Stimulated activated CD4-positive, alpha-beta T cell treated with anti-CD3 and anti-CD28 coated beads, TNF-alpha, amount 100 ng/mL, for 24 hours (primary cell): ENCODE measurements at regions not wholly inside any gene's neighbourhood (a gene's known extent, or its start where the extent isn't known, plus 50 kb on each side); places are given as distances from the start of the nearest gene placed in this dataset.

ENCODE experiments used
- DNase-seq, 3 experiments: peaks; one replicate each; pipeline ENCODE4 v3.0.0-alpha.2; 2020; ENCODE audit warnings: low read depth in 3 of 3

DNA sequence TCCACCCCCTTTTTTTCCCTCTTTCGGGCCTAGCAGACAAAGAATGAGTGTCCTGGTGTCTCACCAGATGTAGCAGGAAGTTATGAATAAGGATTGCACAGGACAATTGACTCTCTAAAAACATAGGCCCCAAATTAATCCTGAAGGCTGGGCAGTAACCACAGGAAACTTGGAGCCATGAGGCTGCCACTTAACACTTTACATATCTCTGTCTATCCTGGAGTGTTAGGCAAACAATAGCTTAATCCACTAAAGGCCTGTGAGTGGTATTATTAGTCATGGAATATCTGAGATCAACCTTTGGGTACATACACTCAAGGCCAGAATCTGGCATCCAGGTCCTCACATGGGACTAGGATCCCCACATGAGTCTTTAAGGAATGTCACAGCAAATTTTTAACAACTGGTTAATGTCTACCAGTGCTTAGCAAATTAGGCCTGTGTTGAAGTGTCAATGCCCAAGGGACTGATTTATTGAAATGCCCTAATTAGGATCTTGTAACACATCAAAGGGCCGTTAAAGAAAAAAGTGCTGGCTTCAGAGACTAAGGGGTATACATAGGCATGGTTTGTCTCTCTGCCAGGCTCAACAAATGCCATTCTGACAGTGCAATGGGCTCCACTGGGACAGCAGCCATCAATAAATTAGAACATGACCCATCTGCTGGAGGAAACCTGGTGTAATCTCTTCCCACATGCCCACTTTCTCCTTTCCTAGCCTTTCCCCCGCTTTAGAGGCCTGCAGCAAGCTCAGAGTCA lies 196.7 kb upstream of the TBX20 start:
- no peak for DNase-seq

DNA sequence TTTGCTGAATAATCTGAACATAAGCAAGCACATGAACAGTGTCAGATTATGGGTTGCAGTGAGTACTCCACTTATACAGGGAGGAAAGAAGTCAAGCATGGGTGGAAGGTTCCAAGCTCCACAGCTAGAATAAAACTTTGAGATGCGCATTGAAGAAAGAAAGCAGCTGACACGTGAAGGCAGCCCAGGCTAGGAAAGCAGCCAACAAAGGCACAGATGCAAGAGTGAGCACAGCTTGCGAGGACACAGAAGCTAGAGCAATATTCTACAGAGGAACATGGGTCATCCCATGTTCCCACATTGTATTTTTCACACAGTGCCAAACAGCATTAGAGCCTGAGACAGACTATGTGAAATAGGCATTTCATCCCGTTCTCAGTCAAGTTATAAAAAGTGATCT lies 194.6 kb upstream of the TBX20 start:
- DNase-seq = no peak

DNA sequence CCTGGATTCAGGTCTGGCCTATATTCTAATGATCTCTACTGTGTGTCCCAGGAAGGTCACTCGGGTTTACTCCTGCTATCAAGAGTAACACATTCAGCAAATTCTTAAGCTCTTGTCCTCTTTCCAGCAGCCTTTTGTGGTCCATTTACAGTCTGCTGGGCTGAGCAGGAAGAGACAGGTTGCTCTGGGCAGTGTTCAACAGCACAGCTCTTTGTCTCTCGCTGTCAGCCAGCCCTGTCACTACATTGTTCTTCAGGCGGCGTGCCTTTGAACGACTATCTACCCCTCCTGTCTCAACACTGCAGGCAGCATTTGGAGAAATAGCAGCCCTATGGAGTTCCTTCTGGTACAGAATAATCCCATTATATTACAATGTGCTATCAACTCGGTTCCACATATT lies 192.2 kb upstream of the TBX20 start:
- DNase-seq = no peak

DNA sequence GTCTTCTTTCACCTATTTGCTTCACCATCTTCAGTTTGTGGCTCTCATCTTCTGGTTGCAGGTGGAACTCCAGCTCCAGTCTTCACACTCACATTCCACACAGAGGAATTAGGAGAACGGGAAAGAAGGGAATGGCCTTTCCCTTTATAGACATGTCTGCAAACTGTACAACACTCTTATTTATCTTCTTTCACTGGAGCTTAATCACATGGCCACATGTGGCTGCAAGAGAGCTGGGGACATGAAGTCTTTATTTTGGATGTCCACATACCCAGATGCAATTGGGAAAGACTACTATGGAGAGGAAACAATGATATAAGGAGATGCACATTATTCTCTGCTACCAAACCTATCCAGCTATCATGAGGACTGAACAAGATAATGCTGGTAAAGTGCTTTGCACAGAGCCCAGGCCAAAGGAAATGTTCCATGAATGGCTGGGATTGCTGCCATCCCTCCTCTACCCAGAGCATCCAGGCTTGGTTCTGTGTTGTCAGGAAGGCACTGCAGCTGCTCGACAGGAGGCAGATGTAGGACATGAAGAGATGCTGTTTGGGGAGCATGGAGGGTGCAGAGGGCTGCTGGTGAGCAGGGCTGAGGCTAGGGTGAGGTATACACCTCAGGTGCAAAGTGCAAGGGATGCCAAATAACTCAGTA lies 183.8 kb upstream of the TBX20 start:
- DNase-seq = no peak

DNA sequence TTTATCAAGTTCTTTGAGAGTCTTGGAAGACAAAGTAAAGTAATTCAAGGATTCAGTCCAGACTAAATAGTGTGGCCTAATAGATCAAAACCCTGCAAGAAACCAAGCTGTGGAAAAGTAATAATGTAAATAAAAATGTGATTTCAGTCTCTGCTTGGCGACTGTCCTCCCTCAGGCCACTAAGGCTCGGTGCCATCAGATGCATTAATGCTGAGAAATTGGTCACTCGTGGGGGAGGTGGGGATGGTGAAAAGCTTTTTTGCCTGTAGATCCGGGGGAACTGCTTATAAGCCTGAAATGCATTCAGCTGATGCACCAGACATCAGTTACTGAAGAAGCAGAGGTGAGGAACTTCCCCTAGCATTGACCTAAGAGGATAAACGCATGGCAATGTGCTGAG lies 182.6 kb upstream of the TBX20 start:
- DNase-seq = no peak

DNA sequence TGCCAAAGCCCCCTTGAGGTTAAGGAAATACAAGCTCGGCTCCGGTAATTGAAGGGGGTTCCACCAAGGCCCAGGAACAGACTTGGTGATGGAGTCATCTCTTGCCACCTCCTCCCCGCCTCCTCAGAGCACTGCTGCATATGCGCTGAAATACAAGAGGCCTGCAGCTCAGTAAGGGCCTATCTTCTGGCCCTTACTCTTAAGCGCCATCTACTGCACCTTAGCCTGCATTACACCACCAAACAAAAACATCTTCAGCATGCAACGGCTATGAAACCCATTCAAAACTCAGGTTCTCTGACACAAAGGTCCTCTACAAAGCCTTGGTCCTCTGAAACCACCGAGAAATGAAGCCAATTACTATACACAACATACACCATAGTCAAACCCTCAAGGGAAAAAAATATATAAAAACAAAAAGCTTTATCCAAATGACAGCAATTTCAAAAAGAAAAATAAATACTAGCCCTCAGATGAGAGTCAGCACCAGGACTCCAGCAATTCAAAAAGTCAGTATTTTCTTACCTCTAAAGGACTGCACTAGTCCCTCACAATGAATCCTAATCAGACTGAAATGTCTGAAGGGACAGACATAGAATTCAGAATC lies 176.8 kb upstream of the TBX20 start:
- no peak for DNase-seq

DNA sequence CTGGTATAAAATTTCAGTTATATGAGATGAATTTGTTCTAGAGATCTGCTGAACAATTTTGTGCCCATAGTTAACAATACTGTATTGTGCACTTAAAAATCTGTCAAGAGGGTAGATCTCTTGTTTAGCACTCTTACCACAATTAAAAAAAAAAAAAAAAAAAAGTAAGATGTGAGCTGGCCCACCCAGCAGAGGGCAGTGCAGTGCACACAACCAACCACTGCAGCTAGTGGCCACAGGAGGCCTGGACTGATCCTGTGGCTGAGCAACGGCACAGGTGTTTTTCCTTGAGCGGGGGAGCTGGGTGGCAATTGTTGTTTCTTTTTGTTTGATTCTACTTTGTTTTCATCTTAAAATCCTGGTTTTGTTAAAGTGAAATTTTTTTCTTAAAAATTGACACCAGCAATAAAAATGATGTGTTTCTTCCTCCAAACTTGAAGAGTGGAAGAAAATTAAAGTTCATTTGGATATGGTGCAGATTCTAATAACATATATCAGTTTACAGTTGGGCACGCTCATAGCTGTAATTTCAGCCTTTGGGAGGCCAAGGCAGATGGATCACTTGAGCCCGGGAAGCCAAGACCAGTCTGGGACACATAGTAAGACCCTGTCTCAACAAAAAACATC lies 171.1 kb upstream of the TBX20 start:
- peak; percentile 5 to 49 (median 22) for DNase-seq

DNA sequence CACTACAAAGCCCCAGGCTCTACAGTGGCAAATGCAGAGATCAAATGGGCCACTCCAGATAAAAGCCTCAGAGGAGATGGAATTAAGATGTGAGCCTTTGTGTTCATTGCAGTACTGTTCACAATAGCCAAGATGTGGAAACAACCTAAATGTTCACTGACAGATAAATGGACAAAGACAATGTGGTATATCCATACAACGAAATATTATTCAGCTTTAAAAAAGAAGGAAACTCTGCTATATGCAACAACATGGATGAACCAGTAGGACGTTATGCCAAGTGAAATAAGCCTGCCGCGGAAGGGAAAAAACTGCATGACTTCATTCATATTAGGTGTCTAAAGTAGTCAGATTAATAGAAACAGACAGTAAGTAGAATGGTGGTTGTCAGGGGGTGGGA lies 170.5 kb upstream of the TBX20 start:
- DNase-seq = no peak

DNA sequence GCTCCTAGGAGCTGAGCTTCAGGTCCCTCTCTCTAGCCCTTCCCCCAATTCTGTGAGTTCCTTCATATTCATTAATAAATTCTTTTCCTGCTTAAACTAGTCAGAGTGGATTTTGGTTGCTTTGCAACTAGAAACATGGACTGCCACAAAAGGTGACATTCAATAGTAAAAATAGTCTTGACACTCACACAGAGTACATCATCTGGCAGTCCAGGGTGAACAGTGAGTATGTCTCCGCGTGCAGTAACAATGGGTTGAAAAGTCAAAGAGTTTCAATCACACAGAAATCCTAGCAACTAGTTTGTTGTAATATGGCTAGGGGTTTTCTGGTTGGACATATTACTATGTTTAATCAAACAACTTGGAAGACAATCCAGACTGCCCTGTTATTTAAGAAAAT lies 168.8 kb upstream of the TBX20 start:
- no peak for DNase-seq

DNA sequence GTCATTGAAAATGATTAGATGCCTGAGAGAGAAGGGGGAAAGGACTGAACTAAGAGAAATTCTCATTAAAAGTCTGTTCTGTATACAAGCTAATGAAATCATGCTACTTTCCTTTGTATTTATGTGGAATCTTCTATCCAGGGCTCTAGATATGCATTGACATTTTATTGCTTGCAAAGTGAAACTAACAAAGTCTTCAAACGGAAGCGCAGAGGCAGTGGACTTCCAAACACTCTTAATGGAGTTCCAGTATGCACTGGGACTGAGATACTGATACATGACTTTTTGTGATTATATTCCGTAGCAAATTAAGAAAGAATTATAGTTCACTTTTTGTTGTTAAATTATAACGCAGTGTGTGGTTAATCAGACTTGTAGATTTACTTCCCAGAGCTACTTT lies 166.8 kb upstream of the TBX20 start:
- DNase-seq = no peak

DNA sequence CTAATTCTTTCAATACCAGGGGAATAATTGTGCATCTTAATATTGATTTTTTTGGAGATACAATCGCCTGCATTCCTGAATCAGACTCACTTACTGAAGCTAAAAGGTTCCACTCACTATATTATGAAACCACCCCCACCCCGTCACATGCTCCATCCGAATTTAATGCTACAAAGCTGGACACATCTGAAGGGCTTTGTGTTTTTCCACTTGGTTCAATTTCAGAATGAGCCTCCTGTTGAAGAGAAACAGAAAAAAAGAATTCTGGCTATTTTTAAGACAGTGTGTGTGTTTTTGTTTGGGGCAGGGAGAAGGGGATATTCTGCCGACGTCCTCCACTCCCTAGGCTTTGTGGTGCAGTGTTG lies 165.5 kb upstream of the TBX20 start:
- DNase-seq = no peak

DNA sequence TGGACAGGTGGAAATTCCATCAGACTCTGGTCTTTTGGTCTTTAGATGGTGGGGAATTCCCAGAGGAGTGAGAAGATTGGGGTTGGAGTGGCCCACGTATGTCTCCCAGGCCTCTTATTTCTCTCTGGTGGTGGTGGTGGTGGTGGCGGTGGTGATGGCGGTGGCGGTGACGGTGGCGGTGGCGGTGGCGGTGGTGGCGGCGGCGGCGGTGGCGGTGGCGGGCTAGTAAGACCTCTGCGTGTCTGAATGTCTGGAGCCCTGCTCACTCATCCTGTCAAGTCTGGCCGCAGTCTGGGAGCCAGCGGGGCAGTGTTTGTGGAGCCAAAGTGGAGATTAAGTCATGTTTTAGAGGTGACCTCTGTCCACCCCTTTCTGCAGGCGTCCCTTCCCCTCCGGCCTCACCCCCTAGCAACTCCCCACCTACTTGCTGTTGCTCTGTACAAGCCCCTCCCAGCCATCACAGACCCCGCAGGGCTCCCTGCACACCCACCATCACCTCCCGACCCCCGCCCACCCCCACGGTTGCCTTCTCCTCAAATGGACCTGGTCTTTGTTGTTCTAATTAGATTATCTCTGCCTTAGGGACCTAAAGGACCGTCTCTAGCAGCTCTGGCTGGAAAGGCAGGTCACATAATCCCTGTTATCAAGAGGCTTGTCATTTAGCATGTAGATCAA lies 165.0 kb upstream of the TBX20 start:
- no peak for DNase-seq

DNA sequence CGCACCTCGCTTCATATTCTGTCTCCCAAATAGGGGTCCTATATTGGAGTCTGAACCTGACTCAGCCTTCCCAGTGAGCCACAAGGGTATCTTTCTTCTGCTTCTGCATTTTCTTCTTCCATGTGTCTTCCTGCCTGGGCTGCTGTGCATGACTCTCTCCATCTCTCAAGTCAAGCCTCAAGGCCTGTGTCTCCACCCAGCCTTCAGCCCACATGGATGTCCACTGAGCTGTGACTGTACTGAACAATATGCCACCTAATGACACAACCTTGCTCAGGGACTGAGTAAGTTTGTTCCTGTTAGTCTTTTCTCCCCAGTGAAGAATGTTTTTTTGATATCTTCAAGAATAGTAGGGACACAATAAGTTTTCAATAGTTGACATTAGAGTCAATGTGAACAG lies 162.7 kb upstream of the TBX20 start:
- no peak for DNase-seq

DNA sequence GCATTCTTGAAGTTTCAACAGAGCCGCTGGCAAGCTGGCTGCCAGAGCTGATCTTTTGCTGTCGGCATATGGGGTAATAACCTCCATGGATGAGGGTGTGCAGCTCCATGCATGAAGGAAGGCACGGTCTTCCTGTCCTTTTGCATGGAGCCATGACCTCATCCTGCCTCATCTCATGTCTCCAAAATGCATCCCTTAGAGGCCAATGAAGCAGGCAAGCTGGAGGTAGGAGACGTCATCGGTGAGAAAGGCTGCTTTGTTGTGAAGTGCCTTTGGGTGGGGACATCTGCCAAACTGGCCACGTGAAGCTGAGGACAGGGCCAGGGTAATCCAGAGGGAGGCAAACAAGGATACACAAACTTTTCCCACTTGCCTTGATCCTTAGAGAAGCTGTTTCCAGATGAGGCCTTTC lies 161.5 kb upstream of the TBX20 start:
- no peak for DNase-seq

DNA sequence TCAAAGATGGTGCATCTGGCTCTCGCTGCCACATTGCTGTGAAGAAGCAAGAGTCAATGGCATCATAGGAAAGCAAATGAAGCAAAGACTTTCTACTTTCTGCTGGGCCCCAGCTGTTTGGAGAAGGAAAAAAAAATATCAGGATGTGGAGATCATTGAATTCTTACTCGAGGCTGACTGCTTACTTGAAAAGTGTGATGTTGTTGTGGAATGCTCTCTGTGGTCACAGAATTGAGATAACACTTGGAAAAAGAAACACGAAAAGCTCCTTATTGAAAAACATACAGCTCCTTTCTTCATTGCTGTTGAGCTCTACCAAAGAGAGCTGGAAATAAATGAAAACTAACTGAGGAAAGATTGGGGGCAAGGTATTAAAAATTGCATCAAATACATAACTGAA lies 157.4 kb upstream of the TBX20 start:
- no peak for DNase-seq

DNA sequence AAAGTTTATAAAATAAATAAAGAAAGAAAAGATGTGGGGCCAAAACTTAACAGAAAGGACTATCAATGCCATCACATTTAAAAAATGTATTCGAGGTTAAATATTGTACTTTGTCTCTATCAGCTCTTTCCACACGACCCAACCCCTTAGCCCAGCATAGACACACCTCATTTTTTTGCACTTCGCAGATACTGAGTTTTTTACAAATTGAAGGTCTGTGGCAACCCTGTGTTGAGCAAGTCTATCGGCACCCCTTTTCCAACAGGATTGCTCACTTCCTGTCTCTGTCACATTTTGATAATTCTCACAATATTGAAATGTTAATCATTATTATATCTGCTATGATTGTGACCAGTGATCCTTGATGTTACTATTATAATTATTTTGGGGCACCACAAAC lies 151.6 kb upstream of the TBX20 start:
- no peak for DNase-seq

DNA sequence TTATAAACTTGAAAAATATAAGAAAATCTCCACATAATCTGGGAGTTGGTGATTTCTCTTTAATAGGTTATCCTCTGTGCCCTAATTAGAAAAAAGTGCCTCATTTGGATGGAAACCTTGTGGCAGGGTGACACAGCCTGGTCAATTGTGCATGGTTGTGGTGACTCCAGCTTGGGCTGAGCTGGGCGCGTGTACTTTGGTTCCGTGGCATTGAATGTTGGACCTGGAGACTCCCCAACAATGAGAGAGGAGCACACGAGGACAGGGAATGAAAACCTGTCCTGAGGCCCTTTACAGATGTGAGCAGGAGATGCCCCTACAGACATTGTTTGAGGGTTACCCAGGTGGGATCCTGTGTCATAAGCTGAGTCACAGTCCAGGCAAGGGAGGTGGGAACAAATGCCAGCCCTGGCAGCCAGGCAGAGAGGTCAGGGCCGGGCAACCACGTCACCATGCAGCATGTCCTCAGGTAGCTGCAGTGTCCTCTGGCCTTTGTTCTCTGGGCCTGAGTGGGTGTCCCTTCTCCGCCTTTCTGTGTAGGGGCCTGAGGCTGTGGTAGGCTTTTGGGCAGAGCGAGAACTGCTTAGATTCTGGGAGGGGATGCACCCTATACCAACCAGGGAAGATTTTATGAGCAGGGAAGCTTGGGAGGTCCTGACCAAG lies 147.4 kb upstream of the TBX20 start:
- no peak for DNase-seq

DNA sequence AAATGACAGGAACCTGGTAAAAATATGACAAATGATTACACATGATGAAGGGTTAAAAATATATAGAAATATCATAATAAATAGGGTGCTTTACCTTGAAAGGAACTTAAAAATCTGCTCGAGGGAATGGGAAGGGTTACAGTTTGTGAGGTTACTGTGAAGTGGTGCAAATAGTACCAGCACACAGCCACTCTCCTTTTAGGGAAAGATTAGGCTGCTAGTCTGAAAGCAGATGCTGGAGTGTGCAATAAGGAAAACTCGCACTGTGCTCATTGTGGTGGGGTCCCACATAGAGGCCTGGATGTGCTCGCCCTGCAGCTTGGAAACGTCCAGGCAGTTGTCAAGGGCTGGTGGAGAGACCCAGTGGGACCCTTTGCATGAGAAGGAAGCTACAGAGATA lies 145.9 kb upstream of the TBX20 start:
- DNase-seq = no peak

DNA sequence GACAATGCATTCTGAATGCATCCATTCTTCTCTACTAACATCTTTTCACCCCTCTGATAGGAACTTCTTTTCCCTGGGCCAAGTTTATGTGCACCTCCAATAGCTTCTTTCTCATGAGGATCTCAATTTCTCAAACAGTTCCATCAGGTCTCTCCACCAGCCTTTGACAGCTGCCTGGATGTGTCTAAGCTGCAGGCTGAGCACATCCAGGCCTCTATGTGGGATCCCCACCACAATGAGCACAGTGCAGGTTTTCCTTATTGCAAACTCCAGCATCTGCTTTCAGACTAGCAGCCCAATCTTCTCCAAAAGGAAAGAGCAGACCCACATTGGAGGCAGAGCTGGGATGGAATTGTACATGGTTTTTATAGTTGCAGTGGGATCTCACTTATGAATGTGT lies 145.3 kb upstream of the TBX20 start:
- DNase-seq = no peak

DNA sequence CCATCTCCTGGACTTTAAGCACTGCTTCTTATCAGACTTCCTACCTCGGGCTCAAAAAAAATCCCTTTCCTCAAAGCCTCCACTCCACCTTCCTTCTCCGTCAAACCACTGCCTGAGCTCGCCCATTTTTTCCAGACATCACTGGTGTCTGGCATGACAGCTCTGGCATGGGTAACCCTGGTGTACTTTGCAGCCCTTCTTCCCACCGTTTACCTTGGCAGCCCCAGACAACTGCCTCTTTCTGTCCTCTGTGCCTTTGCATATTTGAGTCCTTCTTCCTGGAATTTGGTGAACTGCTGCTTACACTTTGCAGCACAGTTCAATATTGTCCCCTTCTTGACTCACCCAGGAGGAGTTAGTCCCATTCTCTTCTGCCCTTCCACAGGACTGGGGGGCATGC lies 144.6 kb upstream of the TBX20 start:
- DNase-seq = no peak

DNA sequence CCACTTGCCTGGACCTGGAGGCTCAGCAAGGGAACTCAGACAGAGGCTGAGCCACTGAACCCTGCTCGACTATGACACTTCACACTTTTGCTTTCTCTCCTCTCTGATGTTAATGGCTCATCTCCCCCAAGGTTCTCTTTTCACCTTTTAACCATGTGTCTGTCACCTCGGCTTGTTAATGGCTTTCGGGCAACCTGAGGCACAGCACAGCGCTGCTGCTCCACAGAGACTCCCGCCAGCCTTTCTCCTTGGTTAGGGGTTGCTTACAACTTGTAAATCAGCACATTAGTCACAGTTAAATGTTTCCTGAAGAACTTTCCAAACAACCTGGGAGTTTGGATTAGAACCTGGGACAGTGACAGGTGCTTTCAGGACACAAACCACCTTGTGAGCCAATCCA lies 136.2 kb upstream of the TBX20 start:
- no peak for DNase-seq

DNA sequence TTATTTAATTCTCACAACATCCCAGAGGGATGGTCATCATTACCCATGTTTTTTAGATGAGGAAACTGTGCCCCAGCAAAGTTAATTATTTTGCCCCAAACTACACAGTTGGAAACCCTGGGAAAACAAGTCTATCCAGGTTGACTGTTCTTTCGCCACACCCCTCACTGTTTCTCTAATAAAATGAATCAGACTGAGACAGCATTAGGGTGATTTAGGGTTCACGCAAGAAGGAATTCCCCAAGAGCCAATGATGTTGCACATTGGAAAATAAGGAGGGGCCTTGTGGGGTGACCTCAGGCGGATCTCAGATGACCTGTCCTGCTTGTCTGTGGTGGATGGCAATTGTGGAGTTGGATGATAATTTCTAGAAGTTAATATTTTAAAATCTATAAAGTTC lies 135.7 kb upstream of the TBX20 start:
- DNase-seq = no peak
